HG02938 (cell line): ENCODE measurements at regions not wholly inside any gene's neighbourhood (a gene's known extent, or its start where the extent isn't known, plus 50 kb on each side); places are given as distances from the start of the nearest gene placed in this dataset.

ENCODE experiments used
- ATAC-seq: cut with Tn5 transposase; IDR thresholded peaks from one replicate; pipeline ENCODE4 v1.9.1; 2021; ENCODE audit warnings: mild to moderate bottlenecking, moderate library complexity; ENCODE audit not compliant: unreplicated experiment

DNA sequence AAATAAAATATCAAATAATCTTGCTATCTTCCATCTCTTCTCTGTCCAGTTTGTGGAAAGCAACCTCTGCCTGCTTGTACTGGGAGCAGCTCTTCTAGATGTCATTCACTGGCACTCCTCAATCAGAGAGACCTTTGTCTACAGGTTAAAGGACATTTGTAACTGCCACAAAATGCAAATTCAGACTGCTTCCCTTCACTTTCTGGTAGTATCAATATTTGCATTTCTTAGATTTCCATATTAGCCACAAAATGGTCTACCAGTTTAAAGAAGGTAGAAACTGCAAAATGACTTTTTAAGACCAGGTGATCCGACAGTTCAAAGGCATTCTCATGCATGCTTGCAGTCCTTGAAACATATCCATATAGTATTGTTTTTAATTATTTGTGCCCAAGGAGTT lies 51.7 kb upstream of the RCN1 start:
- peak; percentile 75 for ATAC-seq

GRCh38 chr11:32034680-32035079 lies 56.2 kb upstream of the RCN1 start:
- ATAC-seq: no peak

DNA sequence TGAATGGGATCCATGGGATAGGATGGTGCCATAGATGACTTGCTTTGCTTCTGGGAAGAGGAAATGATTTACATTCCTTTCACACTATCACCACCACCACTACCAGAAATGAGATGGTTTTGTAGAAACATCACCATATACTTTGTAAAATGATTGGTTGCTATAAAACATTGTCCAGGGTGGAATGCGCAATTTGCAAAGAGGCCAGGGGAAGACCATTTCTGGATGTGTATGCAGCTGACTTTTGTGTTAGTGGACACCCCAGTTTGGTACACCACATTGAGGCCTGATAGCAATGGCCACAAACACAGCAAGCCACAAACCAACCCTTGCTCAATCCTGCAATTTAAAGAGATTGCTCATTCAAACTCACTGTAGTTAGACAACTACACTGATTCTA lies 56.7 kb upstream of the RCN1 start:
- no peak for ATAC-seq

GRCh38 chr11:32033491-32033890 lies 57.4 kb upstream of the RCN1 start:
- ATAC-seq: no peak

DNA sequence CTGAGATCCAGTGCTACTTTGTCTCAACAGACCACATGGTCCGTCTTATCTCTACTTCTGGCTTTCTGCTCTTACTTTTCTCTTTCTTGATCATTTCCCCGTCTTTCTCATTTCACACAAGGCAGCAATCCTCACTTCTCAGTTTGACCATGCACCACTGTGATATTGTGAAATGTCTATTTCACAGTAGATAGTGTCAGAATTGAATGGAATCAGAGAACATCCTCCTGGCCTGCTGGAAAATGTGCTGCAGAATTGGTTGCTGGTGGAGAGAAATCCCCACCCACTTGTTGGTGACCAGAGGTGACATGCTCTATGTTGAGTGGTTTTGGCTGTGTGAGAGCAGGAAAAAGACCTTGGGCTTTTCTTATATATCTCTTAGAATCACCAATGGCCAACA lies 57.8 kb upstream of the RCN1 start:
- no peak for ATAC-seq

GRCh38 chr11:32032478-32032877 lies 58.4 kb upstream of the RCN1 start:
- peak; percentile 51 for ATAC-seq

DNA sequence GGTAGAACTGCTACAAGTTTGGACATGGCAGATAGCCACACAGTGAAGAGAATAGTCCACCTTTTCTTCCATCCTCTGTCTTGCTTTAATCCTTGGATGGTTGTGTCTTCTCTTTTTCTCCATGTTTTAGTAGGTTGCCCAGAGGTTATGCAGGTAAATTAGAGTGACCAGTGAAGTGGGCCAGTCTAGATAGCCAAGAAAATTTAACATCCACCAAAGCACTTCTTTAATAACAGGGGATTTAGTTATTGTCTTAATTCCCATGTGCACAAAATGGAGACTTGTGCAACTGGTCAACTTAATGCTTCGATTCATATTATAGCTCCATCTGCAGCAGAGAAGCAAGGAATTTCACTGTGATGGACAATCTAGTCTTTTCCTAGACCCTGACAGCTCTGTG lies 58.8 kb upstream of the RCN1 start:
- ATAC-seq: no peak

DNA sequence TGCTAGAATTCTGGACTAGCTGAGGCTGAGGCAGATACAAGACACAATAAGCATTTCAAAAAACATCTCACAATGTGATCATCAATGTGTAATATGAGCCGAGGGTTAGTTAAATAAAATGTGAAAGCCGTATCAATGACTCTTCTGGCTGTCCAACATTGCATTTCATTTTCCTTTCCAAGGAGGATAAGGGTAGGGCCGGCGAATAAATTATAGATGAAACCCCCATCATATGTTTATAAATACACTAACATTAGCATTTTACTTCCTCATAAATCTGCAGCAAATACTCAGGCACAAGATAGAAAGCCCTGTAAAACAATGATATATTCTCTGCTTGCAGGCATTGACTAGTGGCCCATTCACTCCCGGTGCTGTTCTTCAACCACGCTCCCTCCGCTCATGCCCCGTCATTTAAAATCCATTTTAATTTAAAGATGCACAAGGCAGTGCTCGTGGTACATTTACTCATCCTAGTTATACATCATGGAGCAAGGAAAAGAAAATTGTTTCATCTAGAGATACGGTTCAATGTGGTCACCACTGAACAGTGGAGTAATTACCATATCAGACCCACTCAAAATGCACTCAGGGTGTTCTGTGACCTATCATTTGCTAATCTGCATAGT lies 59.9 kb upstream of the RCN1 start:
- ATAC-seq: no peak

GRCh38 chr11:32029721-32030120 lies 61.2 kb upstream of the RCN1 start:
- ATAC-seq: no peak

DNA sequence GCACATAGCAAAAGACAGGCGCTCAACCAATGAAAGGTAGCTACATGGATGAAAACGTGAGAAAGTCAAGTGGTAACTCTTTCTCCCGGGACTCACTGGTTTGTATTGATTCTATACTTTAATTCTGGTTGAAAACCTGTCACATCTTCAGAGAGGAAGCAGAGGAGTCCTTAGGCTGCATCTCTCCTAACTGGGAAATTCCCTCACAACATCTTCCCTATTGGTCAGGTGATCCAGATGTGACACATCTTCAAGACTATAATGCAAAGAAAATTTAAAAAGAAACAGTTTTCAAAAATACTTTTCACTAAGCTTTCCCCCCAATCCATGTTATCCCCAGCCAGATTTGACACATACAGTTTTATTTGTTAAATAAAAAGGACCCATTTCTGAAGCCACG lies 62.7 kb upstream of the RCN1 start:
- ATAC-seq: no peak

GRCh38 chr11:32026766-32027165 lies 64.1 kb upstream of the RCN1 start:
- no peak for ATAC-seq

- no peak for ATAC-seq
Measured at GRCh38 chr11:32024948-32025347, 65.9 kb upstream of the RCN1 start.

DNA sequence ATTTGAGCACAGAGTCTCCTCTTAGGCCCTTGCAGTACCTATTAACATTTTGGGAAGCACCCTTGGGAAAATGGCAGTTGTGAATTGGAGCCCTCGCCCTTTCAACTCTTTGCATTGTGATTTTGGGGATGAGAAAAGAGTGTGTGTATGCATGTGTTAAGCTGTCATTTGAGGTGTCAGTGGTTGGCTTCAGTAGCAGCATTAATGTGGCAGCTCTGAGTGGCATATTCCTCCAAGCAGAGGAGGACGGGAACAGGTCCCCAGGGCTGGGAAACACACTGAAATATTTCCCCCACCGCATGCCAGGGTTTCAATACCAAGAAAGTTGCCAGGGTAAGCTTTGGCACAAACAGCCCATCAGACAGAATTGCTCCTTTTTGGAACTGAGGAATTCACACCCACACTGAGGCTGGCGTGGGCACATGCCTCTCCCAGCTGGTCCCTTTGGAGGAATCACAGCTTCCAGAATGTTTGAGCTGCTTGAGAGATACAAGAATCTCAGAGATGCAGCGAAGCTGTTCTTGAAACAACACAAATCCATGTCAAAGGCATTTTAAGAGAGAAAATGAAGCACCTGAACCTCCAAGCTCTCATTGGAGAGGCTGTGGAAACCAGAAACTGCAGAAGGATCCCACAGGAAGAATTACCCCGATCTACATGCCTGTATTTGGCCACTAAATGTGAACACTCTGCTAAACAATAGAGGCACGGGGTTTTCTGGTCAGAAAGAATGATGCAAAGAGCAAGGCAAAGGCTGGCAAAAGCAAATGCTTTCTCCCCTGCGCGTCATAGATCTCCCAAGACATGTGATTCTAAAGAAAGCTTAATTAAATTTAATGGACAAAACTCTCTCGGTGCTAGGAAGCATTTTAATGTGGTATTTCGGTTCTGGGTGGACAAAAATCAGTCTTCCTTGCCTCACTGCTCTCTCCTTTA lies 67.2 kb upstream of the RCN1 start:
- ATAC-seq: no peak

GRCh38 chr11:32018672-32019071 lies 72.2 kb upstream of the RCN1 start:
- ATAC-seq: peak; percentile 51

- no peak for ATAC-seq
Measured at GRCh38 chr11:32016111-32016510, 74.8 kb upstream of the RCN1 start.

DNA sequence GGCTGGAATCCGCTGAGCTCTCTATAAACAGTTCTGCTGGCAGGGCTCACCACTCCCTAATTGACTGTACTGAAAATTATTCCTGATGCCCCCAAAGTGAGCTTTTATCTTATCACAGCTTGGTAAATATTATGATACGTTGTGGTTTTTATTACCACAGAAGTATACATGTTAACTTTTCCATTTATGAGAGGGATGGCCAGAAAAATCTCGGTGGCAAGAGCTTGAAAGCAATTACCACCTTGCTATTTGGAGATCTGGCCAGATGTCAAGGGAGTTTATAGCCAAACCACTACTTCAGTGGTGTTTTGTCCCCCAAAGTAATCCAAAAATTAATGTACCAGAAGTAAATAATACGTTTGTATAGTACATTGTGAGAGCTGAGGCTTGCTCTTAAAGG lies 75.4 kb upstream of the RCN1 start:
- no peak for ATAC-seq

- ATAC-seq: no peak
Measured at GRCh38 chr11:32013603-32014002, 77.3 kb upstream of the RCN1 start.

GRCh38 chr11:32012049-32012448 lies 78.8 kb upstream of the RCN1 start:
- ATAC-seq: no peak

DNA sequence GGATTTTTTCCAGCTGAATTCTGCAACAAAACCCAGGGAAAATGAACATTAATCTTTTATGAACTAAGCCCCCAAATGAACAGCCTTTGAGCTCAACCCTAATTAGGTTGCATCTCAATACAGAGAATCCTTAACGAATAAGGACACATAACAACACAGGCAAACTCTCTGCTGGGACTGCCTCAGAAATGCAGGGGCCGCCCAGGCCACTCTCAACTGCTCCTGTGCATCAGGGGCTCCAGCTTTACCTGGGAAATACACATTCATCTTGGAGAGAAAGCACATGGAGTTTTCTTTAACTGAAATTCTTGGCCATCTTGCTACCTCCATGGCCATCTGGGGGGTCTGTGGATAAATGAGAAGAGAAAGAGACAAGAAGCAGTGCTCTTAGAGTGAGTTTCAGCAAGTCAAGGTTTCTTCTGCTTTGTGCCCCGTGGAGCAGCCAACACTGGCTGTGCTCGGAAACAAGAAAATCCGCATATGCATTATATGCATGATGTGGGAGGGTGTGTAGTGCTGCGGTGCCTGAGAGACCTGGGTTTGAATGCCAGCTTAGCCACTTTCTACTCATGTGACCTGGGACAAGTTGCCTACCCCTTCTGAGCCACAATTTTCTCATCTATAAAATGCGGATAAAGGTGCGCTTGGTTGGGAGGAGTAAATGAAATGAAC lies 81.9 kb upstream of the RCN1 start:
- no peak for ATAC-seq

DNA sequence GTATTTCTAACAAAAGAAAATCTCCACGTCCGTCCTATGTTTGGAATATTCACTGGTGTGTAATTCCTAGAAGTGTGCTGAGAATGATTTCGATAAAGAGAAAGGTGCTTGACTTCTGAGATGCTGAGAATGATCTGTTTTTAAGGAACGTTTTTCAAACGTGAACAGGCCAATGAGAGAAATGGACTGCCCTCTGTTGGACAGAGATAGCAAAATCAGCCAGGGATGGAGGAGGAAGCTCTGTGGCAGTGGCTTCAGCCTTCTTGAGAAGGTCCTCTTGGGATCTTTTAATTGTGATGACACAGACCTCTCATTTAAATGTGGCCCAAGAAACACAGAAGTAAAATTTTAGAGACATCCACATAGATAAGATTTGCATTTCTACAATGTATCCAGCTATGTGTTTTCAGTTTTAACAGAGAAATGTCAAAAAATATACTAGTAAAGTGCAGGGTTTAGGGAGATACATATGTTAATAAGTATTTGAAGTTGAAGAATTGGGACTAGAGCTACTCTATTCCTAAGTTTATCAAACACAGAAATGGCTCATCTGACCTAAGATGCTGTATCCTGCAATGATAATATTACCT lies 84.0 kb upstream of the RCN1 start:
- ATAC-seq: peak; percentile 71

DNA sequence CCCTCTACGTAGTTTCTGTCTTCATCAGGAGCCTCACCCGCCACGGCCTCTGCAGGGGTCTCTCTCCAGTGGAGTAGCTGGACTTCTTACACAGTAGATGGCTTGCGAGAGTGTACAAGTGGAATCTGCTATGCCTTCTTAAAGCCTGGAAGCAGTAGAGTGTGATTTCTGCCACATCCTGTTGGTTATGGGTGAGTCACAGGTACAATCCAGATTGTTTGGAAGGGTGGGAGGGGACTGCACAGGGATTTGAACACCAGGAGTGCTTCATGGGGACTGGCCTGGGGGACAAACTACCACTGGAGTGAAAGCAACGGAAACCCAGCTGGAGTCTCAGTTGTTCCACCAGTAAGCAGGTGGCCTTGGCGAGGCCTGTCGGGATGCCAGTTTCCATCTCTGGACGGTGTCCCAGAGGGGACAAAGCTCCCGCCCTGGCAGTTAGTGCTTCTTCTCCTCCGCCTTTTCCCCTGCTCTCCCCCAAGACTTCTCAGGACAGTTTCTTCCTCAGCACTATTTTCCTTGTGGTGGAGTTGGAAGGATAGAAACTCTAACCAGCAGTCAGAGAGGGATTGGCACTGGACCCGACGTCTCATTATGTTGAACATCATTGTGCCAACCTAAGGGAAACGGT lies 85.0 kb upstream of the RCN1 start:
- ATAC-seq: no peak
